Prostate gland (tissue), 2 donors: ENCODE measurements at regions not wholly inside any gene's neighbourhood (a gene's known extent, or its start where the extent isn't known, plus 50 kb on each side); places are given as distances from the start of the nearest gene placed in this dataset.

Experiments used
- DNase-seq: peaks from one replicate; pipeline ENCODE4 v3.0.0-alpha.2; 2019; ENCODE audit warnings: low spot score
- H3K27ac ChIP-seq, 2 donors: fragments of 200-600 bp; sonication (generic); 2 replicates each; pipeline ENCODE4 v1.5.1; 2017 to 2019
- H3K27me3 ChIP-seq: fragments of 200-600 bp; sonication (generic); replicated peaks from 2 replicates; pipeline ENCODE4 v1.5.1; 2019; ENCODE audit not compliant: insufficient read depth
- H3K36me3 ChIP-seq, 2 donors: fragments of 200-600 bp; sonication (generic); 1 replicate in 1 of 2; 2 replicates in 1 of 2; pipeline versions ENCODE4 v1.5.1 to v1.8.1; 2017 to 2019
- H3K4me1 ChIP-seq: fragments of 200-600 bp; sonication (generic); replicated peaks from 2 replicates; pipeline ENCODE4 v1.5.1; 2019
- H3K4me3 ChIP-seq, 2 donors: fragments of 200-600 bp; sonication (generic); 2 replicates each; pipeline ENCODE4 v1.5.1; 2017 to 2019
- H3K9me3 ChIP-seq: fragments of 200-600 bp; sonication (generic); 2 replicates; pipeline ENCODE4 v1.5.1; 2017
- CTCF ChIP-seq, 4 experiments: fragments of 200-600 bp in 2 of 4; fragments of 450-650 bp in 2 of 4; sonication (generic) in 2 of 4; IDR thresholded peaks; 1 replicate in 3 of 4; 2 replicates in 1 of 4; pipeline ENCODE4 v1.5.1; 2016 to 2019; ENCODE audit warnings: antibody characterized with exemption in 4 of 4, mild to moderate bottlenecking in 2 of 4, moderate library complexity in 2 of 4
- POLR2A ChIP-seq: fragments of 450-650 bp; IDR thresholded peaks from one replicate; pipeline ENCODE4 v1.6.1; 2016; ENCODE audit warnings: antibody characterized with exemption, mild to moderate bottlenecking
- POLR2AphosphoS5 ChIP-seq: sonication (generic); formaldehyde crosslinking; IDR thresholded peaks from one replicate; pipeline ENCODE4 v1.6.1; 2017; ENCODE audit warnings: antibody characterized with exemption
- WGBS: methylation state at CpG from one replicate; pipeline ENCODE4 v1.1.5; 2018; 5-methylcytosine and 5-hydroxymethylcytosine counted together
- intact Hi-C: fragments of 100-400 bp; cut with DNase I; formaldehyde crosslinking; loops from one replicate; pipeline ENCODE4 v1.14.2; 2022

- WGBS, result 73% methylated on average over 3 of the region's 3 CpGs
- H3K36me3 ChIP-seq, result no peaks in the 10 kb centered on the region
- DNase-seq, result no peak
- no peaks in the 10 kb centered on the region for H3K4me1 ChIP-seq
- H3K27me3 ChIP-seq, result no peaks in the 10 kb centered on the region
- H3K27ac ChIP-seq, result no peak overlapping the region
- TF ChIP-seq POLR2A, result no peak
- H3K4me3 ChIP-seq, result no peak overlapping the region
- no peaks in the 10 kb centered on the region for H3K9me3 ChIP-seq
- intact Hi-C loops, result no loop called here
Observed at GRCh38 chrX:131595120-131595519, 51.2 kb downstream of the OR13H1 start.

- H3K4me3 ChIP-seq, result no peak overlapping the region
- no peak overlapping the region for H3K27ac ChIP-seq
- no peaks in the 10 kb centered on the region for H3K27me3 ChIP-seq
- DNase-seq, result no peak
- H3K4me1 ChIP-seq, result no peaks in the 10 kb centered on the region
- no peaks in the 10 kb centered on the region for H3K9me3 ChIP-seq
- intact Hi-C loops, result no loop called here
- TF ChIP-seq CTCF (IDR thresholded peaks at IDR 0.05) (no peak), POLR2A (no peak), POLR2AphosphoS5 (no peak)
- H3K36me3 ChIP-seq, result no peaks in the 10 kb centered on the region
- 76% methylated on average over 2 of the region's 2 CpGs for whole genome bisulfite sequencing
Observed at GRCh38 chrX:131607792-131608369, 64.0 kb downstream of the OR13H1 start.

GRCh38 chrX:131609480-131609879 is 65.6 kb downstream of the OR13H1 start:
- H3K4me3 ChIP-seq, result no peak overlapping the region
- no peak for DNase-seq
- H3K36me3 ChIP-seq, result no peaks in the 10 kb centered on the region
- no peaks in the 10 kb centered on the region for H3K27me3 ChIP-seq
- WGBS, result 67% methylated on average over 5 of the region's 5 CpGs
- no peaks in the 10 kb centered on the region for H3K9me3 ChIP-seq
- TF ChIP-seq POLR2AphosphoS5 (no peak), POLR2A (no peak), CTCF (IDR thresholded peaks at IDR 0.05) (no peak)
- intact Hi-C loops, result no loop called here
- H3K4me1 ChIP-seq, result no peaks in the 10 kb centered on the region
- H3K27ac ChIP-seq, result no peak overlapping the region

- WGBS, result 71% methylated on average over 3 of the region's 3 CpGs
- no peaks in the 10 kb centered on the region for H3K9me3 ChIP-seq
- H3K4me3 ChIP-seq, result no peak overlapping the region
- H3K4me1 ChIP-seq, result no peaks in the 10 kb centered on the region
- DNase-seq, result no peak
- H3K27ac ChIP-seq, result no peak overlapping the region
- TF ChIP-seq POLR2A (no peak), POLR2AphosphoS5 (no peak), CTCF (IDR thresholded peaks at IDR 0.05) (no peak)
- intact Hi-C loops, result no loop called here
- no peaks in the 10 kb centered on the region for H3K27me3 ChIP-seq
- no peaks in the 10 kb centered on the region for H3K36me3 ChIP-seq
Observed at GRCh38 chrX:131613260-131613659, 69.4 kb downstream of the OR13H1 start.

- Histone ChIP-seq H3K4me1 (no peaks in the 10 kb centered on the region), H3K9me3 (no peaks in the 10 kb centered on the region), H3K27me3 (no peaks in the 10 kb centered on the region), H3K4me3 (no peak overlapping the region), H3K36me3 (no peaks in the 10 kb centered on the region), H3K27ac (no peak overlapping the region)
- WGBS, result 81% methylated on average over 2 of the region's 2 CpGs
- TF ChIP-seq POLR2A (no peak), CTCF (IDR thresholded peaks at IDR 0.05) (no peak), POLR2AphosphoS5 (no peak)
- no peak for DNase-seq
- intact Hi-C loops, result no loop called here
Observed at GRCh38 chrX:131614241-131614640, 70.4 kb downstream of the OR13H1 start.
